Common myeloid progenitor, CD34-positive (primary cell): ENCODE measurements at regions not wholly inside any gene's neighbourhood (a gene's known extent, or its start where the extent isn't known, plus 50 kb on each side); places are given as distances from the start of the nearest gene placed in this dataset.
"Not testable (repeated sequence)": the region's sequence is repeated elsewhere in the genome, so short reads cannot be mapped to it uniquely, and the experiment has no call there.

Experiments
- CTCF ChIA-PET: fragments of 350-600 bp; sonication (Branson Sonifier 250); formaldehyde crosslinking; loops from one replicate; lab custom pipeline; 2021; ENCODE audit warnings: antibody characterized with exemption; lab: Charles Lee
- POLR2A ChIA-PET: fragments of 350-600 bp; sonication (Branson Sonifier 250); formaldehyde crosslinking; loops from one replicate; lab custom pipeline; 2021; ENCODE audit warnings: antibody characterized with exemption; lab: Charles Lee
- DNase-seq, 3 donors: peaks; one replicate each; pipeline versions ENCODE4 v3.0.0 to v3.0.0-alpha.2; 2013
- H3K27ac ChIP-seq, 2 experiments: 1 replicate in 1 of 2; 2 replicates in 1 of 2; pipeline ENCODE4 v1.7.0; 2013; ENCODE audit warnings: inconsistent platforms in 2 of 2, low read length in 2 of 2, mild to moderate bottlenecking in 2 of 2, low read depth in 1 of 2, moderate library complexity in 1 of 2; ENCODE audit not compliant: severe bottlenecking in 2 of 2, insufficient read depth in 1 of 2, poor library complexity in 1 of 2
- H3K27me3 ChIP-seq, 5 experiments: replicated peaks in 2 of 5; 1 replicate in 3 of 5; 2 replicates in 2 of 5; pipeline versions ENCODE4 v1.6.1 to v1.7.0; 2013; ENCODE audit warnings: low read length in 4 of 5, mild to moderate bottlenecking in 2 of 5, moderate library complexity in 2 of 5, inconsistent platforms in 1 of 5; ENCODE audit not compliant: insufficient read depth in 5 of 5, control insufficient read depth in 4 of 5
- H3K36me3 ChIP-seq, 4 experiments: 1 replicate in 2 of 4; 2 replicates in 2 of 4; pipeline versions ENCODE4 v1.6.1 to v1.7.0; 2013; ENCODE audit warnings: low read length in 3 of 4, control low read depth in 1 of 4, mild to moderate bottlenecking in 1 of 4; ENCODE audit not compliant: control insufficient read depth in 4 of 4, insufficient read depth in 4 of 4
- H3K4me1 ChIP-seq, 4 experiments: 1 replicate in 3 of 4; 2 replicates in 1 of 4; pipeline versions ENCODE4 v1.6.1 to v1.7.1; 2013; ENCODE audit warnings: low read length in 3 of 4, mild to moderate bottlenecking in 3 of 4, control low read depth in 1 of 4, inconsistent platforms in 1 of 4, moderate library complexity in 1 of 4; ENCODE audit not compliant: control insufficient read depth in 4 of 4, insufficient read depth in 4 of 4; ENCODE audit errors: control extremely low read depth in 1 of 4
- H3K4me3 ChIP-seq, 7 experiments: 1 replicate in 4 of 7; 2 replicates in 3 of 7; pipeline versions ENCODE4 v1.5.1 to v1.7.0; 2013; ENCODE audit warnings: mild to moderate bottlenecking in 7 of 7, low read length in 6 of 7, moderate library complexity in 6 of 7, inconsistent platforms in 2 of 7, low read depth in 2 of 7, control low read depth in 1 of 7; ENCODE audit not compliant: insufficient read depth in 4 of 7, control insufficient read depth in 1 of 7; ENCODE audit errors: extremely low read depth in 1 of 7
- H3K9me3 ChIP-seq, 5 experiments: 1 replicate in 4 of 5; 2 replicates in 1 of 5; pipeline versions ENCODE4 v1.6.1 to v1.7.1; 2013; ENCODE audit warnings: low read length in 4 of 5, mild to moderate bottlenecking in 2 of 5, inconsistent platforms in 1 of 5, low read depth in 1 of 5, moderate library complexity in 1 of 5; ENCODE audit not compliant: control insufficient read depth in 4 of 5, insufficient read depth in 2 of 5; ENCODE audit errors: control extremely low read depth in 1 of 5
- WGBS: methylation state at CpG from one replicate; pipeline ENCODE4 v1.1.5; 2013; ENCODE audit not compliant: insufficient coverage; 5-methylcytosine and 5-hydroxymethylcytosine counted together

DNA sequence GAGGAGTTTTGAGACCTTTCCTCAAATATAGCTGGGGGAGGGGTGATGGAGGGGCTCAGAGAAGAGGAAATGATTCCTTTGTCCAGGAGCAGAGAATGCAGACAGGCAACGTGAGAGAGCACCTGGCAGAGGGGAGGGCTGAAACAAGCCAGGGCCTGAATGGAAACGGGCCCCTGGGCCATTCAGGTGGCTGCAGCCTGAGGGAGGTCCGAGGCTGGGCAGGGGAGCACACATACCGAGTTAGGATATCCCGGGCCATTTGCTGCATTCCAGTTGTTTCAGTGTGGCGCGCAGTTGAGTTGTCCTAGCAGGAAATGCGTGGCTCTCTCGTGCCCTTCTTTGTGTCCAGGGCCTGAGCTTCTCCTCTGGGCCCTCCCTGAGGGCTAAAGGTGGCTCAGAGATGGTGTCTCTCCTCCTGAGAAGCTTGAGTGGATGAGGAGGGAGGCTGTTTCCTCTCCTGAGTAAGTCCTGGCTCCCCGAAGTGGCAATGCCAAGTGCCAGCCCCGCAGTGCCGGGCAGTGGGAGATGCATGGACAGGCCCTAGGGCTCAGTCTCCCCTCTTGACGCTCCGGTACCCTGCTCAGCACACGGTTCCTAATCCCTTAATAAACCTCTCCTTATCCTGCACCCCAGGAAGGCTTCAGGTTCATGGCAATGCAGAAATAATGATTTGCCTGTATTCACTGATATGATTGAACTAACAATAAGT lies 85.5 kb upstream of the VRK1 start:
- no peaks in the 10 kb centered on the region for H3K4me1 ChIP-seq
- H3K36me3 ChIP-seq: no peaks in the 10 kb centered on the region
- no peaks in the 10 kb centered on the region for H3K9me3 ChIP-seq
- ChIA-PET POLR2A (no interaction called here), CTCF (no interaction called here)
- H3K4me3 ChIP-seq: no peak overlapping the region
- no peak for DNase-seq
- H3K27ac ChIP-seq: no peak overlapping the region
- 94% methylated on average over 9 of the region's 15 CpGs for WGBS
- H3K27me3 ChIP-seq: peaks cover 0 to 18% (median 8%) of the 10 kb centered on the region in 5 experiments

DNA sequence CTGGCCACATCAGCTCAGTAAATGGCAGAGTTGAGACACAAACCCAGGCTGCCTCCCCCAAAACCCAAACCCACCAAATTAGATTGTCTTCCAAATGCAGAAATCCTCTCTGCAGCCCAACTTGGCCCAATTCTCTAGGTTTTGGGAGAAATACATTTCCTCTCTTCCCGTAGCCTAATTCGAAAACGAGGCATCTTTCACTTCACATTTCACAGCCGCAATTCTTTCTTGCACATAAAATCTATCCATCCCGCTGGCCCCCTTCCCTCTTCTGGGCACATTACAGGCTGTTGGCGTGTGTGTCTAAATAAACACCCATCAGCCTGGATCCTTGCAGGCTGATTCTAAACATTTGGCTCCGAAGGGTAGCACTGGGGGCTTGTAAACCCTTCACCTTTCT lies 83.8 kb upstream of the VRK1 start:
- 70% methylated on average over 6 of the region's 7 CpGs for WGBS
- Histone ChIP-seq H3K9me3 (no peaks in the 10 kb centered on the region), H3K4me3 (no peak overlapping the region), H3K36me3 (no peaks in the 10 kb centered on the region), H3K27me3 (peaks cover 0 to 16% (median 6%) of the 10 kb centered on the region in 5 experiments), H3K27ac (no peak overlapping the region), H3K4me1 (no peaks in the 10 kb centered on the region)
- CTCF ChIA-PET: no interaction called here
- POLR2A ChIA-PET: no interaction called here
- no peak for DNase-seq

DNA sequence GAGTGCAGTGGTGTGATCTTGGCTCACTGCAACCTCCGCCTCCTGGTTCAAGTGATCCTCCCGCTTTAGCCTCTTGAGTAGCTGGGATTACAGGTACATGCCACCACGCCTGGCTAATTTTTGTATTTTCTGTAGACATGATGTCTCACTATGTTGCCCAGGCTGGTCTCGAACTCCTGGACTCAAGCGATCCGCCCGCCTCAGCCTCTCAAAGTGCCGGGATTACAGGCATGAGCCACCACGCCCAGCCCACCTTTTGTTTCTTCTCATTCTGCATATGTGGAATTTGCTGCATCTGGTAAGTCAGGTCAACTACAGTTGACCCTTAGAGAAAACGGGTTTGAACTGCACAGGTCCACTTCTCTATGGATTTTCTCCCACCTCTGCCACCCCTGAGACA lies 82.6 kb upstream of the VRK1 start:
- DNase-seq, H3K27ac ChIP-seq, H3K4me1 ChIP-seq, H3K36me3 ChIP-seq, CTCF ChIA-PET, H3K4me3 ChIP-seq, POLR2A ChIA-PET, H3K9me3 ChIP-seq: not testable (repeated sequence)
- 99% methylated on average over 10 of the region's 10 CpGs for WGBS
- H3K27me3 ChIP-seq: peaks cover 0 to 16% (median 6%) of the 10 kb centered on the region in 5 experiments

DNA sequence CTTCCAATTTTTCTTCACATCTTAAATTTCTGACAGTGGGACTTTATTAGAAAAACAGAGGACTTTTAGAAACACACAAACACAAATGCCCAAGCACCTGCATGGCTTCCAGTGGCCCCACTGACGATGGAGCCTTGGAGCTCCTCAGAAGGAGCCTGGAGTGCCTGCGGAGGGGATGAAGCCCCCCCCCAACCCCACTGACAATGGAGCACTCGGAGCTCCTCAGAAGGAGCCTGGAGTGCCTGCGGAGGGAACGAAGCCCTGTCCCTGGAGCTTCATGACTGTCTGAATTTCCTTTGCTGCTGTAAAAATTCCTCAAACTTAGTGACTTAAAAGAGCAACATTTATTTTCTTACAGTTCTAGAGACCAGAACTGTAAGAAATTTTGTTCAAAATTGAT lies 80.1 kb upstream of the VRK1 start:
- WGBS: 96% methylated on average over 3 of the region's 5 CpGs
- H3K9me3 ChIP-seq: no peaks in the 10 kb centered on the region

DNA sequence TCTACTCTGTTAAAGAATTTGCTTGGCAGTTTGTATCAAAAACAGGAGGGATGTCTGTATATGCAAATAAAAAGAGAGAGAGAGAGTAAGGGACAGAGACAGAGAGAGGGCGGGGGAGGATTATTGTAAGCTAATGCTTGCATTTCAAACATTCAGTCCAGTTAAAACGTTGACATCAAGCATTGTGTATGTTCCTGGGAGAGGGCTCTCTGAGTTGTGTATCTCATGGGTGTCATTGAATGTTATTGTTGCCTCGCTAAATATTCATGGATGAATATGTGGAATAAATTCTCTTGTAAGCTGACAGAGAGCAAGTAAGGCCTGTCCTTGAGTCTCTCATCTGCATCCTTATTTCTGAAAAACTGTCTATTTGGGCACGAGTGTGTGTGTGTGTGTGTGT lies 78.8 kb upstream of the VRK1 start:
- no peaks in the 10 kb centered on the region for H3K36me3 ChIP-seq
- DNase-seq: no peak
- ChIA-PET POLR2A (no interaction called here), CTCF (no interaction called here)
- H3K4me3 ChIP-seq: no peak overlapping the region
- no peaks in the 10 kb centered on the region for H3K4me1 ChIP-seq
- H3K9me3 ChIP-seq: no peaks in the 10 kb centered on the region
- no peak overlapping the region for H3K27ac ChIP-seq
- H3K27me3 ChIP-seq: peaks cover 0 to 10% (median 2%) of the 10 kb centered on the region in 5 experiments
- WGBS: 64% methylated on average over 2 of the region's 4 CpGs

More for the DNA sequence above, 80.1 kb upstream of the VRK1 start:
- POLR2A ChIA-PET: no interaction called here
- no peak for DNase-seq
- Histone ChIP-seq H3K36me3 (no peaks in the 10 kb centered on the region), H3K27ac (no peak overlapping the region), H3K4me1 (no peaks in the 10 kb centered on the region), H3K27me3 (peaks cover 0 to 16% (median 4%) of the 10 kb centered on the region in 5 experiments), H3K4me3 (no peak overlapping the region)
- CTCF ChIA-PET: no interaction called here

DNA sequence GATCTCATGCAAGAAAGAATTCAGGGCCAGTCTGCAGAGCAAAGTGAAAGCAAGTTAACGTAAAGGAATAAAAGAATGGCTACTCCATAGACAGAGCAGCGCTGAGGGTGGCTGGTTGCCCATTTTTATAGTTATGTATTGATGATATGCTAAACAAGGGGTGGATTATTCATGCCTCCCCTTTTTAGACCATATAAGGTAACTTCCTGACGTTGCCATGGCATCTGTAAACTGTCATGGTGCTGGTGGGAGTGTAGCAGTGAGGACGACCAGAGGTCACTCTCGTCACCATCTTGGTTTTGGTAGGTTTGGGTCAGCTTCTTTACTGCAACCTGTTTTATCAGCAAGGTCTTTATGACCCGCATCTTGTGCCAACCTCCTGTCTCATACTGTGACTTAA lies 76.5 kb upstream of the VRK1 start:
- CTCF ChIA-PET, POLR2A ChIA-PET, H3K9me3 ChIP-seq, H3K36me3 ChIP-seq, H3K4me3 ChIP-seq, H3K27ac ChIP-seq, H3K4me1 ChIP-seq, H3K27me3 ChIP-seq, DNase-seq: not testable (repeated sequence)
- 98% methylated on average over 5 of the region's 6 CpGs for WGBS

DNA sequence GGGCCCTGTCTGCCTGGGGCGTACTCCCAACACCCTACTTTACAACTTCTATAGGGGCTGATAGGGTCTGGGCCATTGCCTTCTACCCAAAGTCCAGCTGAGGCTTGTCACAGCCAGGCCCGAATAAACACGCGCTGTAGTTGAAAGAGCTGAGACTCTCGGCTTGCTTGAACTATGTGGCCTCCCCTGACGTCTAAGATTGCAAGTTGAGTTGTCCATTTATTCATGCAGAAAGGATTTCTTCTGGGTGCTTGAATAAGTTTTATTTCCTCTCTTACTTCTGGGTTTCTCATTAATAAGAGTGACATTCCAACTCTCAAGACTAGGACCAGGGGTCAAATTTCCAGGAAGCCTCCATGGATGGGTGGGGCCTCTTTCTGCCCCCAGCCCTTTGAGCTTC lies 74.4 kb upstream of the VRK1 start:
- Histone ChIP-seq H3K4me3 (no peak overlapping the region), H3K9me3 (no peaks in the 10 kb centered on the region), H3K27me3 (peaks cover 0 to 1% (median 0%) of the 10 kb centered on the region in 5 experiments), H3K36me3 (no peaks in the 10 kb centered on the region), H3K27ac (no peak overlapping the region), H3K4me1 (no peaks in the 10 kb centered on the region)
- ChIA-PET CTCF (interaction anchor here (0.5 kb wide), 1 partner anchor 271 kb away, joined by 5 read pairs; no protein-coding TSS in a partner anchor), POLR2A (no interaction called here)
- no peak for DNase-seq
- WGBS: 95% methylated on average over 3 of the region's 6 CpGs
